ENCODE measurements at regions not wholly inside any gene's neighbourhood (a gene's known extent, or its start where the extent isn't known, plus 50 kb on each side); places are given as distances from the start of the nearest gene placed in this dataset.
"Not testable (repeated sequence)": the region's sequence is repeated elsewhere in the genome, so short reads cannot be mapped to it uniquely, and the experiment has no call there.

DNA sequence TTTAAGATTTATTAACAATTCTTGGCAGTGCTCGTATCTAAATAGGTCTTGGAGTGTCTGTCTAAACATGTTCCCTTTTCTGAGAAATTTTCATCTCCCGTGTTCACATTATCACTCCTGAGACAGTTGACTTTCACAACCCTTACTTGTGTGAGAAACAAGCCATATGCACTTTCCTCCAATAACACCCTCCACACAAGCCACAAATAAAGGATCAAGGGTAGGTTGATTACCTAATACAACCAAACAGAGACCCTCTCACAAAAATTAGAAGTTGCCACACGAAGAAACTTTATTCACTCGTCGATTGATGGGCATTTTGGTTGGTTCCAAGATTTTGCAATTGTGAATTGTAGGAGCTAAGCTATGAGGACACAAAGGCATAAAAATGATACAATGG lies 763.9 kb downstream of the TRAM1L1 start:
- Histone ChIP-seq H3K4me1 (ENCODE audit: insufficient read depth, low read length) (no peaks in the 10 kb centered on the region), H3K4me3 (ENCODE audit: low read length) (no peak overlapping the region), H3K9me3 (ENCODE audit: low read length) (no peaks in the 10 kb centered on the region), H3K27me3 (ENCODE audit: insufficient read depth, low read length, poor library complexity, severe bottlenecking) (no peaks in the 10 kb centered on the region), H3K27ac (ENCODE audit: low read depth, low read length) (no peak overlapping the region), H3K36me3 (ENCODE audit: insufficient read depth, low read length) (no peaks in the 10 kb centered on the region)
- no peak for DNase-seq
- ChIA-PET CTCF (no interaction called here), POLR2A (no interaction called here)
- peaks cover 0 to 5% (median 0%) of the 10 kb centered on the region in 5 donors for H3K9me3 Mint-ChIP-seq
- H3K36me3 Mint-ChIP-seq, result no peaks in the 10 kb centered on the region
- no peaks in the 10 kb centered on the region for H3K27me3 Mint-ChIP-seq
- H3K4me1 Mint-ChIP-seq, result no peaks in the 10 kb centered on the region
- no peak overlapping the region for H3K4me3 Mint-ChIP-seq
- no peak overlapping the region for H3K27ac Mint-ChIP-seq

DNA sequence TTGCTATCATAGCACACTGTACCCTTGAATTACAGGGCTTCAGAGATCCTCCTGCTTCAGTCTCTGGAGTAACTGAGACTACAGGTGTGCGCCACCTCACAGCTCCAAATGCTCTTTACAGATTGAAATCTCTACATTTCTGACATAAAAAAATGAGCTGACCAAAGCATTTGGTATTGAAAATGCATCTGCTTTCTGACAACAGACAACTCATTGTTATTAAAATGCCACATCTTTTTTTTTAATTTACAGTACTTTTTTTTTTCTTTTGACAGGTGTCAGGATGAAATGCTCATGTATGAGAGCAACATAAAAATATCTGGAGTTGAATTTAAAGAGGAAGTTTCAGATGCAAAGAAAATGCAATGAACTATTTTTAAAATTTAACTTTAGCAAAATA lies 764.5 kb downstream of the TRAM1L1 start:
- Histone ChIP-seq H3K36me3 (ENCODE audit: insufficient read depth, low read length) (no peaks in the 10 kb centered on the region), H3K9me3 (ENCODE audit: low read length) (no peaks in the 10 kb centered on the region), H3K27me3 (ENCODE audit: insufficient read depth, low read length, poor library complexity, severe bottlenecking) (no peaks in the 10 kb centered on the region), H3K4me1 (ENCODE audit: insufficient read depth, low read length) (no peaks in the 10 kb centered on the region), H3K27ac (ENCODE audit: low read depth, low read length) (no peak overlapping the region), H3K4me3 (ENCODE audit: low read length) (no peak overlapping the region)
- no peaks in the 10 kb centered on the region for H3K27me3 Mint-ChIP-seq
- H3K4me3 Mint-ChIP-seq, result no peak overlapping the region
- no peak overlapping the region for H3K27ac Mint-ChIP-seq
- no peak for DNase-seq
- no peaks in the 10 kb centered on the region for H3K36me3 Mint-ChIP-seq
- POLR2A ChIA-PET, result no interaction called here
- no peaks in the 10 kb centered on the region for H3K4me1 Mint-ChIP-seq
- CTCF ChIA-PET, result no interaction called here
- peaks cover 0 to 5% (median 0%) of the 10 kb centered on the region in 5 donors for H3K9me3 Mint-ChIP-seq

DNA sequence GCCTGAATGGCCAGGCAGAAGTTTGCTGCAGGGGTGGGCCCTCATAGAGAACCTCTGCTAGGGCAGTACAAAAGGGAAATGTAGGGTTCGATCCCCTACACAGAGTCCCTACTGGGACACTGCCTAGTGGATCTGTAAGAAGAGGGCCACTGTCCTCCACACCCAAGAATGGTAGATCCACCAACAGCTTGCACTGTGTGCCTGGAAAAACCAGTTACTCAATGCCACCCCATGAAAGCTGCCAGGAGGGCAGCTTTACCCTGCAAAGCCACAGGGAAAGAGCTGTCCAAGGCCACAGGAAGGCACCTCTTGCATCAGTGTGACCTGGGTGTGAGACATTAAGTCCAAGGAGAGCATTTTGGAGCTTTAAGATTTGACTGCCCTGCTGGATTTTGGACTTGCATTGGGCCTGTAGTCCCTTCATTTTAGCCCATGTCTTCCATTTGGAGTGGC lies 781.6 kb downstream of the TRAM1L1 start:
- H3K27me3 ChIP-seq (ENCODE audit: insufficient read depth, low read length, poor library complexity, severe bottlenecking), result no peaks in the 10 kb centered on the region
- H3K36me3 Mint-ChIP-seq, result no peaks in the 10 kb centered on the region
- ChIA-PET CTCF (no interaction called here), POLR2A (no interaction called here)
- no peak overlapping the region for H3K27ac ChIP-seq (ENCODE audit: low read depth, low read length)
- H3K27me3 Mint-ChIP-seq, result no peaks in the 10 kb centered on the region
- H3K4me1 Mint-ChIP-seq, result no peaks in the 10 kb centered on the region
- no peaks in the 10 kb centered on the region for H3K36me3 ChIP-seq (ENCODE audit: insufficient read depth, low read length)
- DNase-seq, result no peak
- peaks cover 2 to 12% (median 7%) of the 10 kb centered on the region in 5 donors for H3K9me3 Mint-ChIP-seq
- H3K4me3 ChIP-seq (ENCODE audit: low read length), result no peak overlapping the region
- H3K27ac Mint-ChIP-seq, result no peak overlapping the region
- no peak overlapping the region for H3K4me3 Mint-ChIP-seq
- H3K4me1 ChIP-seq (ENCODE audit: insufficient read depth, low read length), result no peaks in the 10 kb centered on the region
- no peaks in the 10 kb centered on the region for H3K9me3 ChIP-seq (ENCODE audit: low read length)

DNA sequence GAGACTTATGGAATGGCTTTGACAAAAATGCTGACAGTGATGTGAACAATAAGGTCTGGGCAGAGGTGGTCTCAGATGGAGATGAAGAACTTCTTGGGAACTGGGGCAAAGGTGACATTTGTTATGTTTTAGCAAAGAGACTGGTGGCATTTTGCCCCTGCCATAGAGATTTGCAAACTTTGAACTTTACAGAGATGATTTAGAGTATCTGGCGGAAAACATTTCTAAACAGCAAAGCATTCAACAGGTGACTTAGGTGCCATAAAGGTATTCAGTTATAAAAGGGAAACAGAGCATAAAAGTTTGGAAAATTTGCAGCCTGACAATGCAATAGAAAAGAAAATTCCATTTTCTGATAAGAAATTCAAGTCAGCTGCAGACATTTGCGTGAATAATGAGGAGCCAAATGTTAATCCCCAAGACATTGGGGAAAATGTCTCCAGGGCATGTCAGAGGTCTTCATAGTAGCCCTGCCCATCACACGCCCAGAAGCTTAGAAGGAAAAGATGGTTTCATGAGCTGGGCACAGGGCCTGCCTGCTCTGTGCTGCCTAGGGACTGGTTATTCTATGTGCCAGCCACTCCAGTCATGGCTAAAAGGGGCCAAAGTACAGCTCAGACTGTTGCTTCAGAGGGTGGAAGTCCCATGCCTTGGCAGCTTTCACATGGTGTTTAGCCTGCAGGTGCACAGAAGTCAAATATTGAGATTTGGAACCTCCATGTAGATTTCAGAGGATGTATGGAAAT lies 782.2 kb downstream of the TRAM1L1 start:
- H3K36me3 Mint-ChIP-seq, result no peaks in the 10 kb centered on the region
- no peak overlapping the region for H3K27ac Mint-ChIP-seq
- Histone ChIP-seq H3K4me1 (ENCODE audit: insufficient read depth, low read length) (no peaks in the 10 kb centered on the region), H3K9me3 (ENCODE audit: low read length) (no peaks in the 10 kb centered on the region), H3K4me3 (ENCODE audit: low read length) (no peak overlapping the region), H3K27me3 (ENCODE audit: insufficient read depth, low read length, poor library complexity, severe bottlenecking) (no peaks in the 10 kb centered on the region), H3K36me3 (ENCODE audit: insufficient read depth, low read length) (no peaks in the 10 kb centered on the region), H3K27ac (ENCODE audit: low read depth, low read length) (no peak overlapping the region)
- peak in 1 of 5 donors; percentile 37 for DNase-seq
- ChIA-PET POLR2A (no interaction called here), CTCF (no interaction called here)
- no peaks in the 10 kb centered on the region for H3K4me1 Mint-ChIP-seq
- H3K4me3 Mint-ChIP-seq, result no peak overlapping the region
- H3K27me3 Mint-ChIP-seq, result no peaks in the 10 kb centered on the region
- H3K9me3 Mint-ChIP-seq, result peaks cover 2 to 12% (median 7%) of the 10 kb centered on the region in 5 donors

DNA sequence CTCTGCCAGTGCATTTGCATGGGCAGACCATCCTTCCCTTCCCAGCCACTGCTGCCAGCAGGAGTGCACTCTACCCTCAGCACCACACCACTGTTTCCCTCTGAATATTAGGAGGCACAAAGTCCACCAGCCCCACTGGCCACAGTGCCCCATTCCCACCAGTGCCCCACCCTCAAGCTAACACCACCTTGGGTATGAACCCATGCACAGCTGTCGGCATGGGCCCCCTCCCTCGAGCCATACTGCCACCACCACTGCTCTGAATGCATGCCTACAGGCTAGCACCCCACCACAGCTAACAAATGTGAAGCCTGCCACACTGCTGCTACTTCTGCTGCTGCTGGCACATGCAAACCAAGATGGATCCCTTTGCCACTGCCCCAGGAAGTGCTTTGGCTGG lies 810.4 kb downstream of the TRAM1L1 start:
- no peaks in the 10 kb centered on the region for H3K27me3 ChIP-seq (ENCODE audit: insufficient read depth, low read length, poor library complexity, severe bottlenecking)
- Mint-ChIP-seq H3K9me3 (peaks cover 0 to 14% (median 7%) of the 10 kb centered on the region in 5 donors), H3K36me3 (no peaks in the 10 kb centered on the region), H3K4me3 (no peak overlapping the region), H3K27me3 (no peaks in the 10 kb centered on the region), H3K27ac (peak overlapping the region in 1 of 8 donors; percentile 92), H3K4me1 (no peaks in the 10 kb centered on the region)
- ChIA-PET CTCF (no interaction called here), POLR2A (no interaction called here)
- H3K36me3 ChIP-seq (ENCODE audit: insufficient read depth, low read length), result no peaks in the 10 kb centered on the region
- no peaks in the 10 kb centered on the region for H3K9me3 ChIP-seq (ENCODE audit: low read length)
- no peak overlapping the region for H3K4me3 ChIP-seq (ENCODE audit: low read length)
- no peak for DNase-seq
- H3K27ac ChIP-seq (ENCODE audit: low read depth, low read length), result no peak overlapping the region
- no peaks in the 10 kb centered on the region for H3K4me1 ChIP-seq (ENCODE audit: insufficient read depth, low read length)

DNA sequence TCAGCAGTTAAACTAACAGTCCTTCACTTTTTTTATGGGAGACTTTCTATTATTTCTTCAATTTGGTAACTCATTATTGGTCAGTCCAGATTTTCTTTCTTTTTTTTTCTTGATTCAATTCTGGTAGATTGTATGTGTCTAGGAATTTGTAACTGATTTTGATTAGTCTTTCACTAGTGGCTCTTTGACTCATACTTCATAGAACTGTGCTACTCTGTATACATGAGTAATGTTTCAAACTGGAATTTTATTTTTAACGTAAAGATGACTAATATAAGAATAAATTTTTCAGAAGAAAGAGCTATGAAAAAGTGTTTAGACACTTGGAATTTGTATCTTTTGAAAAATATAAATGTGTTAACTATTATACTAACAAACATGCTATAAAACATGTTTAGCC lies 813.0 kb downstream of the TRAM1L1 start:
- H3K4me1 Mint-ChIP-seq, result no peaks in the 10 kb centered on the region
- H3K27ac Mint-ChIP-seq, result no peak overlapping the region
- H3K27me3 ChIP-seq (ENCODE audit: insufficient read depth, low read length, poor library complexity, severe bottlenecking), result no peaks in the 10 kb centered on the region
- no peak overlapping the region for H3K27ac ChIP-seq (ENCODE audit: low read depth, low read length)
- H3K27me3 Mint-ChIP-seq, result no peaks in the 10 kb centered on the region
- peaks cover 0 to 20% (median 8%) of the 10 kb centered on the region in 5 donors for H3K9me3 Mint-ChIP-seq
- no peak overlapping the region for H3K4me3 ChIP-seq (ENCODE audit: low read length)
- H3K36me3 ChIP-seq (ENCODE audit: insufficient read depth, low read length), result no peaks in the 10 kb centered on the region
- no peaks in the 10 kb centered on the region for H3K4me1 ChIP-seq (ENCODE audit: insufficient read depth, low read length)
- DNase-seq, result no peak
- POLR2A ChIA-PET, result no interaction called here
- H3K9me3 ChIP-seq (ENCODE audit: low read length), result no peaks in the 10 kb centered on the region
- no peaks in the 10 kb centered on the region for H3K36me3 Mint-ChIP-seq
- CTCF ChIA-PET, result no interaction called here
- no peak overlapping the region for H3K4me3 Mint-ChIP-seq

DNA sequence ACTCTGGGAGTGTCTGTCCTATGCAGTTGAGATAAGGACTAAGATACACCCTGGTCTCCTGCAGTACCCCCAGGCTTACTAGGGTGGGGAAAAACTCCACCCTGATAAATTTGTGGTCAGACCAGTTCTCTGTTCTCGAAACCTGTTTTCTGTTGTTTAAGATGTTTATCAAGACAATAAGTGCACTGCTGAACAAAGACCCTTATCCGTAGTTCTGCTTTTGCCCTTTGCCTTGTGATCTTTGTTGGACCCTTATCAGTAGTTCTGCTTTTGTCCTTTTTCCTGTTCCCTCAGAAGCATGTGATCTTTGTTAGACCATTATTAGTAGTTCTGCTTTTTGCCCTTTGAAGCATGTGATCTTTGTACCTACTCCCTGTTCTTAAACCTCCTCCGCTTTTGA lies 824.4 kb downstream of the TRAM1L1 start:
- POLR2A ChIA-PET; H3K27me3 Mint-ChIP-seq; DNase-seq; H3K4me3 Mint-ChIP-seq; H3K27me3 ChIP-seq (ENCODE audit: insufficient read depth, low read length, poor library complexity, severe bottlenecking); H3K27ac Mint-ChIP-seq; H3K4me1 Mint-ChIP-seq; H3K27ac ChIP-seq (ENCODE audit: low read depth, low read length); H3K36me3 Mint-ChIP-seq; CTCF ChIA-PET; H3K4me1 ChIP-seq (ENCODE audit: insufficient read depth, low read length); H3K4me3 ChIP-seq (ENCODE audit: low read length); H3K36me3 ChIP-seq (ENCODE audit: insufficient read depth, low read length); H3K9me3 ChIP-seq (ENCODE audit: low read length): not testable (repeated sequence)
- peaks cover 7 to 26% (median 19%) of the 10 kb centered on the region in 5 donors for H3K9me3 Mint-ChIP-seq

DNA sequence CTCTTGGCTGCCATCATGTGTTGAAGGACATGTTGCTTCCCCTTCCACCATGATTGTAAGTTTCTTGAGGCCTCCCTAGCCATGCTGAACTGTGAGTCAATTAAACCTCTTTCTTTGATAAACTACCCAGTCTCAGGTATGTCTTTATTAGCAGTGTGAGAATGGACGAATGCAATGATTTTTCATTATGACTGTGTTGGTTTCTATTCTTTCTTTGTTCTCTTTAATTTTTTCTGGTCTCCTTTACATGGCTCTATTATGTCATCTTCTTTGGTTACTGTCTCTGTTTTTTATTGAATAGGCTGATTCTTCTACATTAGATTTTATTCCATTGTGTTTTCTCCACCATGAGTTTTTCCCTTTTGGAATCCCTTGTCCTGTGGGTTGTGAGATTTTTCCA lies 840.6 kb downstream of the TRAM1L1 start:
- no peak overlapping the region for H3K4me3 ChIP-seq (ENCODE audit: low read length)
- no peak overlapping the region for H3K27ac ChIP-seq (ENCODE audit: low read depth, low read length)
- Mint-ChIP-seq H3K4me3 (no peak overlapping the region), H3K4me1 (no peaks in the 10 kb centered on the region), H3K27ac (no peak overlapping the region), H3K36me3 (no peaks in the 10 kb centered on the region), H3K27me3 (no peaks in the 10 kb centered on the region), H3K9me3 (peaks cover 0 to 20% (median 2%) of the 10 kb centered on the region in 5 donors)
- no peaks in the 10 kb centered on the region for H3K27me3 ChIP-seq (ENCODE audit: insufficient read depth, low read length, poor library complexity, severe bottlenecking)
- no peaks in the 10 kb centered on the region for H3K36me3 ChIP-seq (ENCODE audit: insufficient read depth, low read length)
- no peaks in the 10 kb centered on the region for H3K9me3 ChIP-seq (ENCODE audit: low read length)
- DNase-seq, result no peak
- POLR2A ChIA-PET, result no interaction called here
- CTCF ChIA-PET, result no interaction called here
- no peaks in the 10 kb centered on the region for H3K4me1 ChIP-seq (ENCODE audit: insufficient read depth, low read length)
